GM23338 (cell line): ENCODE measurements at regions not wholly inside any gene's neighbourhood (a gene's known extent, or its start where the extent isn't known, plus 50 kb on each side); places are given as distances from the start of the nearest gene placed in this dataset.

Experiments used
- ATAC-seq: fragments of 200-7000 bp; cut with Tn5 transposase; 3 replicates; pipeline ENCODE4 v1.9.1; 2020
- DNase-seq: peaks from one replicate; pipeline ENCODE4 v3.0.0-alpha.2; 2015; ENCODE audit warnings: low spot score
- H2AFZ ChIP-seq: fragments of 200-600 bp; sonication (generic); 2 replicates; pipeline ENCODE4 v1.8.0; 2016; ENCODE audit warnings: antibody characterized with exemption, mild to moderate bottlenecking, moderate library complexity
- H3F3A ChIP-seq: fragments of 200-600 bp; sonication (generic); replicated peaks from 2 replicates; pipeline ENCODE4 v1.8.0; 2017; ENCODE audit warnings: antibody characterized with exemption, mixed run types, low read depth
- H3K27ac ChIP-seq: fragments of 200-600 bp; sonication (generic); 2 replicates; pipeline ENCODE4 v1.6.1; 2016; ENCODE audit warnings: low read depth
- H3K27me3 ChIP-seq: fragments of 200-600 bp; sonication (generic); 2 replicates; pipeline ENCODE4 v1.8.0; 2016; ENCODE audit warnings: mild to moderate bottlenecking, mixed run types, moderate library complexity; ENCODE audit not compliant: insufficient read depth
- H3K36me3 ChIP-seq: fragments of 200-600 bp; sonication (generic); 2 replicates; pipeline ENCODE4 v1.8.0; 2016; ENCODE audit warnings: mild to moderate bottlenecking; ENCODE audit not compliant: insufficient read depth
- H3K4me1 ChIP-seq: fragments of 200-600 bp; sonication (generic); 2 replicates; pipeline ENCODE4 v1.8.0; 2016; ENCODE audit warnings: mild to moderate bottlenecking, moderate library complexity; ENCODE audit not compliant: insufficient read depth
- H3K4me2 ChIP-seq: fragments of 200-600 bp; sonication (generic); 2 replicates; pipeline ENCODE4 v1.7.1; 2017; ENCODE audit warnings: mixed run types
- H3K4me3 ChIP-seq: fragments of 200-600 bp; sonication (generic); 2 replicates; pipeline ENCODE4 v1.6.1; 2016; ENCODE audit warnings: mixed run types
- H3K79me2 ChIP-seq: fragments of 200-600 bp; sonication (generic); replicated peaks from 2 replicates; pipeline ENCODE4 v1.8.0; 2017; ENCODE audit warnings: mild to moderate bottlenecking; ENCODE audit not compliant: insufficient read depth
- H3K9me2 ChIP-seq: fragments of 200-600 bp; sonication (generic); 2 replicates; pipeline ENCODE4 v1.8.0; 2017; ENCODE audit not compliant: insufficient read depth
- H4K20me1 ChIP-seq: fragments of 200-600 bp; sonication (generic); replicated peaks from 2 replicates; pipeline ENCODE4 v1.8.0; 2017; ENCODE audit warnings: mild to moderate bottlenecking; ENCODE audit not compliant: insufficient read depth
- H3K27ac Mint-ChIP-seq: 2 replicates; pipeline ENCODE4 v1.8.0; 2020; ENCODE audit warnings: inconsistent platforms, mild to moderate bottlenecking, moderate library complexity, mixed read lengths
- H3K27me3 Mint-ChIP-seq: 3 replicates; pipeline ENCODE4 v1.8.0; 2022; ENCODE audit warnings: low read depth, mild to moderate bottlenecking, moderate library complexity, mixed read lengths, inconsistent platforms; ENCODE audit not compliant: insufficient read depth, poor library complexity
- H3K36me3 Mint-ChIP-seq: 3 replicates; pipeline ENCODE4 v1.8.0; 2021; ENCODE audit warnings: low read depth, mild to moderate bottlenecking, inconsistent platforms, moderate library complexity, mixed read lengths
- H3K4me1 Mint-ChIP-seq: 3 replicates; pipeline ENCODE4 v1.8.0; 2020; ENCODE audit warnings: mild to moderate bottlenecking, inconsistent platforms, mixed read lengths
- H3K4me3 Mint-ChIP-seq: 3 replicates; pipeline ENCODE4 v1.8.0; 2021; ENCODE audit warnings: moderate library complexity, mild to moderate bottlenecking, inconsistent platforms, mixed read lengths
- H3K9me3 Mint-ChIP-seq: 3 replicates; pipeline ENCODE4 v1.8.0; 2020; ENCODE audit warnings: moderate library complexity, mild to moderate bottlenecking, inconsistent platforms, mixed read lengths
- CREB1 ChIP-seq: fragments of 250-450 bp; sonication (Bioruptor Pico); IDR thresholded peaks from 2 replicates; pipeline ENCODE4 v1.5.0; 2020; ENCODE audit warnings: low read depth, mild to moderate bottlenecking, moderate library complexity
- EZH2phosphoT487 ChIP-seq: fragments of 200-600 bp; sonication (generic); IDR thresholded peaks from one replicate; pipeline ENCODE4 v1.8.1; 2018; ENCODE audit warnings: antibody characterized with exemption; ENCODE audit not compliant: unreplicated experiment
- JUNB ChIP-seq: IDR thresholded peaks from one replicate; pipeline ENCODE4 v1.6.1; 2016; ENCODE audit warnings: antibody characterized with exemption; ENCODE audit not compliant: unreplicated experiment
- NANOG ChIP-seq: IDR thresholded peaks from 2 replicates; pipeline ENCODE4 v1.6.1; 2016; ENCODE audit warnings: antibody characterized with exemption, borderline replicate concordance
- POLR2AphosphoS5 ChIP-seq: IDR thresholded peaks from 2 replicates; pipeline ENCODE4 v1.6.1; 2016; ENCODE audit warnings: antibody characterized with exemption, low read depth
- REST ChIP-seq: IDR thresholded peaks from one replicate; pipeline ENCODE4 v1.6.1; 2018; ENCODE audit warnings: antibody characterized with exemption; ENCODE audit not compliant: unreplicated experiment
- STAT1 ChIP-seq: IDR thresholded peaks from one replicate; pipeline ENCODE4 v1.6.1; 2016; ENCODE audit warnings: antibody characterized with exemption; ENCODE audit not compliant: unreplicated experiment
- ZNF114 ChIP-seq: fragments of 250-450 bp; sonication (Bioruptor Pico); IDR thresholded peaks from 2 replicates; pipeline ENCODE4 v1.5.0; 2020; ENCODE audit warnings: mild to moderate bottlenecking, moderate library complexity
- TF ChIP-seq, protein P1 (sequence below): IDR thresholded peaks from 2 replicates; pipeline ENCODE4 v1.6.1; 2016; ENCODE audit warnings: antibody characterized with exemption
- TF ChIP-seq, protein P2 (sequence below), 2 experiments: fragments of 200-600 bp in 1 of 2; sonication (generic) in 1 of 2; conservative IDR thresholded peaks; 2 replicates each; pipeline versions ENCODE4 v1.5.1 to v1.6.1; 2016 to 2017; ENCODE audit warnings: antibody characterized with exemption in 2 of 2, low read depth in 2 of 2, mild to moderate bottlenecking in 2 of 2, moderate library complexity in 1 of 2

DNA sequence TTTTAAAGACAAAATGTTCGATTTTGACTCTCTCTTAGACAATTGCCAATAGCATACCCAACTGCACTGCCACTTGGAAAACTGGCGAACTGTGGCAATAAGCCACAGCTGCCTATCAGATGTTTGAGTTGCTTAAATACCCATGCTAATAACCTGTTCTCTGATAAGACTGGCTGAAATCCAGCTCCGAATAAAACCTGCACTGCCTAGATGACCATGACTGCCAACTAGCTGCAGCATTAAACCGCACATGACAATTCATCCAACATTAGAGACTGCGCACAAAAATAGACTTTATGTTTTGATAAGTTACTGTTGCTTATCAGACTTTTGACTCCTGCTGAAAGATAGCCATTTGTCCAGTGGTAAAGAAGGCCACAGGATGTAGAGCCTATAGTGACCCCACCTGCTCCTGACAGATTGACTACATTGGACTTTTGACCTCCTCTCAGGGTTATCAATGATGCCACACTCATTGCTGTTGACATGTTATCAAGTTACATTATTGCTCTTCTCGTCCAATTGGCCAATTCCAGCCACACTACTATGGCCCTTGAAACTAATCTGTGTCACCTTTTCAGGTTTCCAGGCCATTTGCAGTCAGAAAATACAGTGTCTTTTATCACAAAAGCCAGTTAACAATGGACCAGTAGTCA, 299.0 kb downstream of the HGF start:
- Histone ChIP-seq H4K20me1 (no peaks in the 10 kb centered on the region), H3K4me3 (no peak overlapping the region), H3K27me3 (no peaks in the 10 kb centered on the region), H3K36me3 (no peaks in the 10 kb centered on the region), H3K4me1 (no peaks in the 10 kb centered on the region), H3K79me2 (no peaks in the 10 kb centered on the region), H3K9me2 (no peaks in the 10 kb centered on the region), H3F3A (no peaks in the 10 kb centered on the region), H2AFZ (no peak overlapping the region), H3K27ac (no peak overlapping the region), H3K4me2 (no peak overlapping the region)
- no peak overlapping the region for H3K4me3 Mint-ChIP-seq
- H3K36me3 Mint-ChIP-seq, result no peaks in the 10 kb centered on the region
- H3K27me3 Mint-ChIP-seq, result no peaks in the 10 kb centered on the region
- peaks cover 4% of the 10 kb centered on the region; the same call in 2 of the 3 replicates for H3K4me1 Mint-ChIP-seq
- no peak for ATAC-seq
- DNase-seq, result no peak
- H3K9me3 Mint-ChIP-seq, result no peaks in the 10 kb centered on the region
- H3K27ac Mint-ChIP-seq, result no peak overlapping the region
- TF ChIP-seq EZH2phosphoT487, result no peak
- TF ChIP-seq, protein P1, sequence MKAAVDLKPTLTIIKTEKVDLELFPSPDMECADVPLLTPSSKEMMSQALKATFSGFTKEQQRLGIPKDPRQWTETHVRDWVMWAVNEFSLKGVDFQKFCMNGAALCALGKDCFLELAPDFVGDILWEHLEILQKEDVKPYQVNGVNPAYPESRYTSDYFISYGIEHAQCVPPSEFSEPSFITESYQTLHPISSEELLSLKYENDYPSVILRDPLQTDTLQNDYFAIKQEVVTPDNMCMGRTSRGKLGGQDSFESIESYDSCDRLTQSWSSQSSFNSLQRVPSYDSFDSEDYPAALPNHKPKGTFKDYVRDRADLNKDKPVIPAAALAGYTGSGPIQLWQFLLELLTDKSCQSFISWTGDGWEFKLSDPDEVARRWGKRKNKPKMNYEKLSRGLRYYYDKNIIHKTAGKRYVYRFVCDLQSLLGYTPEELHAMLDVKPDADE, result no peak
- TF ChIP-seq REST, result no peak
- TF ChIP-seq, protein P2, sequence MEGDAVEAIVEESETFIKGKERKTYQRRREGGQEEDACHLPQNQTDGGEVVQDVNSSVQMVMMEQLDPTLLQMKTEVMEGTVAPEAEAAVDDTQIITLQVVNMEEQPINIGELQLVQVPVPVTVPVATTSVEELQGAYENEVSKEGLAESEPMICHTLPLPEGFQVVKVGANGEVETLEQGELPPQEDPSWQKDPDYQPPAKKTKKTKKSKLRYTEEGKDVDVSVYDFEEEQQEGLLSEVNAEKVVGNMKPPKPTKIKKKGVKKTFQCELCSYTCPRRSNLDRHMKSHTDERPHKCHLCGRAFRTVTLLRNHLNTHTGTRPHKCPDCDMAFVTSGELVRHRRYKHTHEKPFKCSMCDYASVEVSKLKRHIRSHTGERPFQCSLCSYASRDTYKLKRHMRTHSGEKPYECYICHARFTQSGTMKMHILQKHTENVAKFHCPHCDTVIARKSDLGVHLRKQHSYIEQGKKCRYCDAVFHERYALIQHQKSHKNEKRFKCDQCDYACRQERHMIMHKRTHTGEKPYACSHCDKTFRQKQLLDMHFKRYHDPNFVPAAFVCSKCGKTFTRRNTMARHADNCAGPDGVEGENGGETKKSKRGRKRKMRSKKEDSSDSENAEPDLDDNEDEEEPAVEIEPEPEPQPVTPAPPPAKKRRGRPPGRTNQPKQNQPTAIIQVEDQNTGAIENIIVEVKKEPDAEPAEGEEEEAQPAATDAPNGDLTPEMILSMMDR (conservative IDR thresholded peaks at IDR 0.05; ENCODE audit: low read depth in 2 of 2), result no peak
- TF ChIP-seq JUNB, result no peak
- no peak for TF ChIP-seq NANOG
- TF ChIP-seq ZNF114 (CRISPR knock-in tag), result no peak
- no peak for TF ChIP-seq CREB1 (CRISPR knock-in tag)
- no peak for TF ChIP-seq POLR2AphosphoS5
- TF ChIP-seq STAT1, result no peak
